ENCODE measurements at regions not wholly inside any gene's neighbourhood (a gene's known extent, or its start where the extent isn't known, plus 50 kb on each side); places are given as distances from the start of the nearest gene placed in this dataset.

DNA sequence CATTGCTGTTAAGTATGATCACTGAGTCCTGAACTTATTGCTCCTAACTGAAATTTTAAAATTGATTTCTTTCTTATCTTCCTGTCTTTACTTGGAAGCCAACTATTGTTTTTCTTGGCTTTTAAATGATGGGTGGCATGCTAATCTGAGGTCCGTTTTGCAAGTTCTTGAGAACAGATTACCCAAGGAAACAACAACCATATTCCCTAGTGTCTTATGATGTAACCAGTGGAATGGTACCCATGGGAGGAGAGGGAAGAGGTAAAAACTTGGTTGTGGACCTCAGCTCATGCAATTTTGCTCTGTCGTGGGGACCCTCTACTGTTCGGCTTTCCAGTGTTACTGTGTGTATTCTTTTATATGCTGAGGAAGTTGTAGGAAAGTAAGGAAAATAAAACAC is 454.8 kb upstream of the ADAMTS5 start:
- no peak for TF ChIP-seq CTCF (conservative IDR thresholded peaks at IDR 0.05)
- no peak for TF ChIP-seq ZFX (IDR thresholded peaks at IDR 0.05)
